ENCODE measurements at regions not wholly inside any gene's neighbourhood (a gene's known extent, or its start where the extent isn't known, plus 50 kb on each side); places are given as distances from the start of the nearest gene placed in this dataset.
"Not testable (repeated sequence)": the region's sequence is repeated elsewhere in the genome, so short reads cannot be mapped to it uniquely, and the experiment has no call there.

GRCh38 chr6:93829757-93830156, 410.4 kb upstream of the EPHA7 start:
- H3K9me3 ChIP-seq (ENCODE audit: control insufficient read depth in 1 of 2, low read length in 2 of 2), result not testable (repeated sequence)

GRCh38 chr6:93829009-93829408, 409.6 kb upstream of the EPHA7 start:
- H3K36me3 ChIP-seq (ENCODE audit: control insufficient read depth in 1 of 2, insufficient read depth in 2 of 2, low read length in 2 of 2), result no peaks in the 10 kb centered on the region

More at GRCh38 chr6:93829757-93830156, 410.4 kb upstream of the EPHA7 start:
- not testable (repeated sequence) for H3K36me3 ChIP-seq (ENCODE audit: control insufficient read depth in 1 of 2, insufficient read depth in 2 of 2, low read length in 2 of 2); H3K4me1 ChIP-seq (ENCODE audit: control insufficient read depth in 1 of 2, insufficient read depth in 2 of 2, low read length in 2 of 2); H3K27ac ChIP-seq (ENCODE audit: low read length); H3K4me3 ChIP-seq (ENCODE audit: low read depth in 1 of 2, low read length in 2 of 2); H3K27me3 ChIP-seq (ENCODE audit: low read depth, low read length)

GRCh38 chr6:93828553-93828952, 409.2 kb upstream of the EPHA7 start:
- H3K9me3 ChIP-seq (ENCODE audit: control insufficient read depth in 1 of 2, low read length in 2 of 2), result no peaks in the 10 kb centered on the region
- no peak overlapping the region for H3K4me3 ChIP-seq (ENCODE audit: low read depth in 1 of 2, low read length in 2 of 2)
- no peaks in the 10 kb centered on the region for H3K4me1 ChIP-seq (ENCODE audit: control insufficient read depth in 1 of 2, insufficient read depth in 2 of 2, low read length in 2 of 2)
- H3K27ac ChIP-seq (ENCODE audit: low read length), result no peak overlapping the region
- H3K27me3 ChIP-seq (ENCODE audit: low read depth, low read length), result no peaks in the 10 kb centered on the region
- H3K36me3 ChIP-seq (ENCODE audit: control insufficient read depth in 1 of 2, insufficient read depth in 2 of 2, low read length in 2 of 2), result no peaks in the 10 kb centered on the region

More at GRCh38 chr6:93829009-93829408, 409.6 kb upstream of the EPHA7 start:
- Histone ChIP-seq H3K4me1 (ENCODE audit: control insufficient read depth in 1 of 2, insufficient read depth in 2 of 2, low read length in 2 of 2) (no peaks in the 10 kb centered on the region), H3K9me3 (ENCODE audit: control insufficient read depth in 1 of 2, low read length in 2 of 2) (no peaks in the 10 kb centered on the region), H3K4me3 (ENCODE audit: low read depth in 1 of 2, low read length in 2 of 2) (no peak overlapping the region), H3K27ac (ENCODE audit: low read length) (no peak overlapping the region), H3K27me3 (ENCODE audit: low read depth, low read length) (no peaks in the 10 kb centered on the region)

GRCh38 chr6:93827728-93828127, 408.4 kb upstream of the EPHA7 start:
- Histone ChIP-seq H3K4me3 (ENCODE audit: low read depth in 1 of 2, low read length in 2 of 2) (no peak overlapping the region), H3K9me3 (ENCODE audit: control insufficient read depth in 1 of 2, low read length in 2 of 2) (no peaks in the 10 kb centered on the region), H3K27me3 (ENCODE audit: low read depth, low read length) (no peaks in the 10 kb centered on the region), H3K36me3 (ENCODE audit: control insufficient read depth in 1 of 2, insufficient read depth in 2 of 2, low read length in 2 of 2) (no peaks in the 10 kb centered on the region), H3K4me1 (ENCODE audit: control insufficient read depth in 1 of 2, insufficient read depth in 2 of 2, low read length in 2 of 2) (no peaks in the 10 kb centered on the region), H3K27ac (ENCODE audit: low read length) (no peak overlapping the region)

GRCh38 chr6:93825950-93826349, 406.6 kb upstream of the EPHA7 start:
- no peaks in the 10 kb centered on the region for H3K4me1 ChIP-seq (ENCODE audit: control insufficient read depth in 1 of 2, insufficient read depth in 2 of 2, low read length in 2 of 2)
- no peaks in the 10 kb centered on the region for H3K36me3 ChIP-seq (ENCODE audit: control insufficient read depth in 1 of 2, insufficient read depth in 2 of 2, low read length in 2 of 2)
- no peaks in the 10 kb centered on the region for H3K27me3 ChIP-seq (ENCODE audit: low read depth, low read length)
- no peak overlapping the region for H3K27ac ChIP-seq (ENCODE audit: low read length)
- no peak overlapping the region for H3K4me3 ChIP-seq (ENCODE audit: low read depth in 1 of 2, low read length in 2 of 2)
- H3K9me3 ChIP-seq (ENCODE audit: control insufficient read depth in 1 of 2, low read length in 2 of 2), result no peaks in the 10 kb centered on the region

GRCh38 chr6:93823489-93823888, 404.1 kb upstream of the EPHA7 start:
- Histone ChIP-seq H3K4me3 (ENCODE audit: low read depth in 1 of 2, low read length in 2 of 2) (no peak overlapping the region), H3K27ac (ENCODE audit: low read length) (no peak overlapping the region), H3K27me3 (ENCODE audit: low read depth, low read length) (no peaks in the 10 kb centered on the region), H3K9me3 (ENCODE audit: control insufficient read depth in 1 of 2, low read length in 2 of 2) (no peaks in the 10 kb centered on the region), H3K36me3 (ENCODE audit: control insufficient read depth in 1 of 2, insufficient read depth in 2 of 2, low read length in 2 of 2) (no peaks in the 10 kb centered on the region), H3K4me1 (ENCODE audit: control insufficient read depth in 1 of 2, insufficient read depth in 2 of 2, low read length in 2 of 2) (no peaks in the 10 kb centered on the region)

GRCh38 chr6:93822434-93823265, 403.3 kb upstream of the EPHA7 start:
- Histone ChIP-seq H3K9me3 (ENCODE audit: control insufficient read depth in 1 of 2, low read length in 2 of 2) (no peaks in the 10 kb centered on the region), H3K27ac (ENCODE audit: low read length) (no peak overlapping the region), H3K27me3 (ENCODE audit: low read depth, low read length) (no peaks in the 10 kb centered on the region), H3K4me1 (ENCODE audit: control insufficient read depth in 1 of 2, insufficient read depth in 2 of 2, low read length in 2 of 2) (no peaks in the 10 kb centered on the region), H3K36me3 (ENCODE audit: control insufficient read depth in 1 of 2, insufficient read depth in 2 of 2, low read length in 2 of 2) (no peaks in the 10 kb centered on the region), H3K4me3 (ENCODE audit: low read depth in 1 of 2, low read length in 2 of 2) (no peak overlapping the region)

- Histone ChIP-seq H3K9me3 (ENCODE audit: control insufficient read depth in 1 of 2, low read length in 2 of 2) (no peaks in the 10 kb centered on the region), H3K36me3 (ENCODE audit: control insufficient read depth in 1 of 2, insufficient read depth in 2 of 2, low read length in 2 of 2) (no peaks in the 10 kb centered on the region), H3K4me1 (ENCODE audit: control insufficient read depth in 1 of 2, insufficient read depth in 2 of 2, low read length in 2 of 2) (no peaks in the 10 kb centered on the region), H3K27me3 (ENCODE audit: low read depth, low read length) (no peaks in the 10 kb centered on the region), H3K27ac (ENCODE audit: low read length) (no peak overlapping the region), H3K4me3 (ENCODE audit: low read depth in 1 of 2, low read length in 2 of 2) (no peak overlapping the region)
These were observed 402.6 kb upstream of the EPHA7 start for GRCh38 chr6:93821953-93822352.

GRCh38 chr6:93820465-93821082, 401.2 kb upstream of the EPHA7 start:
- Histone ChIP-seq H3K27me3 (ENCODE audit: low read depth, low read length) (no peaks in the 10 kb centered on the region), H3K27ac (ENCODE audit: low read length) (no peak overlapping the region), H3K9me3 (ENCODE audit: control insufficient read depth in 1 of 2, low read length in 2 of 2) (no peaks in the 10 kb centered on the region), H3K4me3 (ENCODE audit: low read depth in 1 of 2, low read length in 2 of 2) (no peak overlapping the region), H3K36me3 (ENCODE audit: control insufficient read depth in 1 of 2, insufficient read depth in 2 of 2, low read length in 2 of 2) (no peaks in the 10 kb centered on the region), H3K4me1 (ENCODE audit: control insufficient read depth in 1 of 2, insufficient read depth in 2 of 2, low read length in 2 of 2) (no peaks in the 10 kb centered on the region)

- Histone ChIP-seq H3K9me3 (ENCODE audit: control insufficient read depth in 1 of 2, low read length in 2 of 2) (no peaks in the 10 kb centered on the region), H3K36me3 (ENCODE audit: control insufficient read depth in 1 of 2, insufficient read depth in 2 of 2, low read length in 2 of 2) (no peaks in the 10 kb centered on the region), H3K4me1 (ENCODE audit: control insufficient read depth in 1 of 2, insufficient read depth in 2 of 2, low read length in 2 of 2) (no peaks in the 10 kb centered on the region), H3K27ac (ENCODE audit: low read length) (no peak overlapping the region), H3K27me3 (ENCODE audit: low read depth, low read length) (no peaks in the 10 kb centered on the region), H3K4me3 (ENCODE audit: low read depth in 1 of 2, low read length in 2 of 2) (no peak overlapping the region)
These were observed 399.8 kb upstream of the EPHA7 start for GRCh38 chr6:93819189-93819588.

GRCh38 chr6:93817937-93818336, 398.6 kb upstream of the EPHA7 start:
- no peaks in the 10 kb centered on the region for H3K27me3 ChIP-seq (ENCODE audit: low read depth, low read length)
- H3K27ac ChIP-seq (ENCODE audit: low read length), result no peak overlapping the region
- H3K36me3 ChIP-seq (ENCODE audit: control insufficient read depth in 1 of 2, insufficient read depth in 2 of 2, low read length in 2 of 2), result no peaks in the 10 kb centered on the region
- H3K4me1 ChIP-seq (ENCODE audit: control insufficient read depth in 1 of 2, insufficient read depth in 2 of 2, low read length in 2 of 2), result no peaks in the 10 kb centered on the region
- H3K4me3 ChIP-seq (ENCODE audit: low read depth in 1 of 2, low read length in 2 of 2), result no peak overlapping the region
- H3K9me3 ChIP-seq (ENCODE audit: control insufficient read depth in 1 of 2, low read length in 2 of 2), result no peaks in the 10 kb centered on the region
